ENCODE measurements at regions not wholly inside any gene's neighbourhood (a gene's known extent, or its start where the extent isn't known, plus 50 kb on each side); places are given as distances from the start of the nearest gene placed in this dataset.

DNA sequence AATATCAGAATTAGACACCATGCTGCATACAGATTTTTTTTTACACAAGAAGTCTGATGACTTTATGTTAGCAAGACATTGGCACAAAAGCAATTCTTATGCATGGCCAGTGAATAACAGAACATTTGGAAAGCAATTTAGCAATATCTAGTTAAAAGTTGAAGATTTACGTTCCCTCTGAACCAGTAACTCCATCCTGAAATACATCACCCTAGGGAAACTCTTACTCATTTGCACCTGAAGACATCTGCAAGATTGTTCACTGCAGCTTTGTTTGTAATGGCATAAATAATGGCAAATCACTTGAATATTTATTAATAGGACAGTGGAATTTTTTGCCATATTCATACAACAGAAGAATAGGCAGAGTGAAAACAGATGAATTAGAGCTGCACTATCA is 670.0 kb upstream of the NOVA1 start:
- TF ChIP-seq, protein P1, sequence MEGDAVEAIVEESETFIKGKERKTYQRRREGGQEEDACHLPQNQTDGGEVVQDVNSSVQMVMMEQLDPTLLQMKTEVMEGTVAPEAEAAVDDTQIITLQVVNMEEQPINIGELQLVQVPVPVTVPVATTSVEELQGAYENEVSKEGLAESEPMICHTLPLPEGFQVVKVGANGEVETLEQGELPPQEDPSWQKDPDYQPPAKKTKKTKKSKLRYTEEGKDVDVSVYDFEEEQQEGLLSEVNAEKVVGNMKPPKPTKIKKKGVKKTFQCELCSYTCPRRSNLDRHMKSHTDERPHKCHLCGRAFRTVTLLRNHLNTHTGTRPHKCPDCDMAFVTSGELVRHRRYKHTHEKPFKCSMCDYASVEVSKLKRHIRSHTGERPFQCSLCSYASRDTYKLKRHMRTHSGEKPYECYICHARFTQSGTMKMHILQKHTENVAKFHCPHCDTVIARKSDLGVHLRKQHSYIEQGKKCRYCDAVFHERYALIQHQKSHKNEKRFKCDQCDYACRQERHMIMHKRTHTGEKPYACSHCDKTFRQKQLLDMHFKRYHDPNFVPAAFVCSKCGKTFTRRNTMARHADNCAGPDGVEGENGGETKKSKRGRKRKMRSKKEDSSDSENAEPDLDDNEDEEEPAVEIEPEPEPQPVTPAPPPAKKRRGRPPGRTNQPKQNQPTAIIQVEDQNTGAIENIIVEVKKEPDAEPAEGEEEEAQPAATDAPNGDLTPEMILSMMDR (IDR thresholded peaks at IDR 0.05): no peak
- TF ChIP-seq TCF7L2 (IDR thresholded peaks at IDR 0.05; ENCODE audit: low read depth, low read length): no peak
- no peak for TF ChIP-seq POLR2AphosphoS5 (IDR thresholded peaks at IDR 0.05; ENCODE audit: low read depth, low read length)
- TF ChIP-seq, protein P2, sequence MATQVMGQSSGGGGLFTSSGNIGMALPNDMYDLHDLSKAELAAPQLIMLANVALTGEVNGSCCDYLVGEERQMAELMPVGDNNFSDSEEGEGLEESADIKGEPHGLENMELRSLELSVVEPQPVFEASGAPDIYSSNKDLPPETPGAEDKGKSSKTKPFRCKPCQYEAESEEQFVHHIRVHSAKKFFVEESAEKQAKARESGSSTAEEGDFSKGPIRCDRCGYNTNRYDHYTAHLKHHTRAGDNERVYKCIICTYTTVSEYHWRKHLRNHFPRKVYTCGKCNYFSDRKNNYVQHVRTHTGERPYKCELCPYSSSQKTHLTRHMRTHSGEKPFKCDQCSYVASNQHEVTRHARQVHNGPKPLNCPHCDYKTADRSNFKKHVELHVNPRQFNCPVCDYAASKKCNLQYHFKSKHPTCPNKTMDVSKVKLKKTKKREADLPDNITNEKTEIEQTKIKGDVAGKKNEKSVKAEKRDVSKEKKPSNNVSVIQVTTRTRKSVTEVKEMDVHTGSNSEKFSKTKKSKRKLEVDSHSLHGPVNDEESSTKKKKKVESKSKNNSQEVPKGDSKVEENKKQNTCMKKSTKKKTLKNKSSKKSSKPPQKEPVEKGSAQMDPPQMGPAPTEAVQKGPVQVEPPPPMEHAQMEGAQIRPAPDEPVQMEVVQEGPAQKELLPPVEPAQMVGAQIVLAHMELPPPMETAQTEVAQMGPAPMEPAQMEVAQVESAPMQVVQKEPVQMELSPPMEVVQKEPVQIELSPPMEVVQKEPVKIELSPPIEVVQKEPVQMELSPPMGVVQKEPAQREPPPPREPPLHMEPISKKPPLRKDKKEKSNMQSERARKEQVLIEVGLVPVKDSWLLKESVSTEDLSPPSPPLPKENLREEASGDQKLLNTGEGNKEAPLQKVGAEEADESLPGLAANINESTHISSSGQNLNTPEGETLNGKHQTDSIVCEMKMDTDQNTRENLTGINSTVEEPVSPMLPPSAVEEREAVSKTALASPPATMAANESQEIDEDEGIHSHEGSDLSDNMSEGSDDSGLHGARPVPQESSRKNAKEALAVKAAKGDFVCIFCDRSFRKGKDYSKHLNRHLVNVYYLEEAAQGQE (IDR thresholded peaks at IDR 0.05; ENCODE audit: insufficient read depth in 1 of 2, low read depth in 2 of 2, low read length in 1 of 2): no peak
- no peak for TF ChIP-seq SIN3A (IDR thresholded peaks at IDR 0.05; ENCODE audit: borderline replicate concordance, insufficient read depth, low read depth, low read length)
